22Rv1 (cell line): ENCODE measurements at regions not wholly inside any gene's neighbourhood (a gene's known extent, or its start where the extent isn't known, plus 50 kb on each side); places are given as distances from the start of the nearest gene placed in this dataset.
"Not testable (repeated sequence)": the region's sequence is repeated elsewhere in the genome, so short reads cannot be mapped to it uniquely, and the experiment has no call there.

Experiments
- ZFX ChIP-seq: fragments of 450-650 bp; IDR thresholded peaks from 2 replicates; pipeline ENCODE4 v1.6.1; 2017; ENCODE audit warnings: antibody characterized with exemption, borderline replicate concordance
- TF ChIP-seq, protein P1 (sequence below): fragments of 450-650 bp; IDR thresholded peaks from 2 replicates; pipeline ENCODE4 v1.5.1; 2017; ENCODE audit warnings: mild to moderate bottlenecking

GRCh38 chr1:228622002-228622716 lies 113.1 kb upstream of the RHOU start:
- TF ChIP-seq, protein P1, sequence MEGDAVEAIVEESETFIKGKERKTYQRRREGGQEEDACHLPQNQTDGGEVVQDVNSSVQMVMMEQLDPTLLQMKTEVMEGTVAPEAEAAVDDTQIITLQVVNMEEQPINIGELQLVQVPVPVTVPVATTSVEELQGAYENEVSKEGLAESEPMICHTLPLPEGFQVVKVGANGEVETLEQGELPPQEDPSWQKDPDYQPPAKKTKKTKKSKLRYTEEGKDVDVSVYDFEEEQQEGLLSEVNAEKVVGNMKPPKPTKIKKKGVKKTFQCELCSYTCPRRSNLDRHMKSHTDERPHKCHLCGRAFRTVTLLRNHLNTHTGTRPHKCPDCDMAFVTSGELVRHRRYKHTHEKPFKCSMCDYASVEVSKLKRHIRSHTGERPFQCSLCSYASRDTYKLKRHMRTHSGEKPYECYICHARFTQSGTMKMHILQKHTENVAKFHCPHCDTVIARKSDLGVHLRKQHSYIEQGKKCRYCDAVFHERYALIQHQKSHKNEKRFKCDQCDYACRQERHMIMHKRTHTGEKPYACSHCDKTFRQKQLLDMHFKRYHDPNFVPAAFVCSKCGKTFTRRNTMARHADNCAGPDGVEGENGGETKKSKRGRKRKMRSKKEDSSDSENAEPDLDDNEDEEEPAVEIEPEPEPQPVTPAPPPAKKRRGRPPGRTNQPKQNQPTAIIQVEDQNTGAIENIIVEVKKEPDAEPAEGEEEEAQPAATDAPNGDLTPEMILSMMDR = not testable (repeated sequence)
- not testable (repeated sequence) for TF ChIP-seq ZFX
